ENCODE measurements at regions not wholly inside any gene's neighbourhood (a gene's known extent, or its start where the extent isn't known, plus 50 kb on each side); places are given as distances from the start of the nearest gene placed in this dataset.
"Not testable (repeated sequence)": the region's sequence is repeated elsewhere in the genome, so short reads cannot be mapped to it uniquely, and the experiment has no call there.

DNA sequence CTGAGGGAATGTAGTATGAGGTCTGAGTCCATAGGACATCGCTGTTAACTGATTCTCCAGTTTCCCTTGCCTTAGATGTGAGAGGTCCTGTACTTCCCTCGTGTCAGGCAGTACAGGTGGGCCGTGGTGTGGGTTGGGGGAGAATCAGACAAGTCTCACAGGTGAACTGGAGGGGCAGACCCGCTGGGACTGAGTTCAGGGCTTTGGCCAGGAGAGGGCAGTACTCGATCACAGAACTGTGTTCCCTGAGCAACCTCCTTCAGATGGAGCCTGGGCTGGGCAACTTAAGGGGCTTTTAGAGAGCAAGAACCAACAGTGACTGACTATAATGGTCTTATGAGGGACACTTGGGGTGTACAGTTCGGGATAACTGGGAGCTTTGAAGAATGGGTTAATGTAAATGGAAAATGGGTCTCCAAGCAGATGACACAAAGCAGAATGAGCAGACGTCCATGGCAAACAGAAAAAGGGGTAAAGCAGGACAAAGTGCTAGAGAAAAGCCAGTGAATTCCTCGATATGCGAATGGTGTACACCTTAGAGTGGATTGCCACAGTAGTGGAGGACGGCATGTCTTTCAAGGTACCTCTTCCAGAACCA, 83.6 kb downstream of the CCNG2 start:
- no peaks in the 10 kb centered on the region for H3K4me1 Mint-ChIP-seq
- H3K4me3 Mint-ChIP-seq = no peak overlapping the region
- peaks cover 9 to 37% of the 10 kb centered on the region in 2 donors for H3K27me3 Mint-ChIP-seq
- peak in 4 of 5 donors; percentile 1 to 55 (median 30) for DNase-seq
- H3K9me3 Mint-ChIP-seq = no peaks in the 10 kb centered on the region
- peak overlapping the region in 1 of 8 donors; percentile 37 for H3K27ac Mint-ChIP-seq
- Histone ChIP-seq H3K27ac (ENCODE audit: low read depth, low read length) (no peak overlapping the region), H3K9me3 (ENCODE audit: low read length) (no peaks in the 10 kb centered on the region), H3K36me3 (ENCODE audit: insufficient read depth, low read length) (no peaks in the 10 kb centered on the region), H3K27me3 (ENCODE audit: insufficient read depth, low read length, poor library complexity, severe bottlenecking) (no peaks in the 10 kb centered on the region), H3K4me3 (ENCODE audit: low read length) (no peak overlapping the region), H3K4me1 (ENCODE audit: insufficient read depth, low read length) (no peaks in the 10 kb centered on the region)
- no peaks in the 10 kb centered on the region for H3K36me3 Mint-ChIP-seq
- CTCF ChIA-PET = interaction anchor here (1.1 to 1.4 kb wide), 2 partner anchors 24 to 361 kb away, joined by 3 read pairs; no protein-coding TSS in a partner anchor
- POLR2A ChIA-PET = no interaction called here

DNA sequence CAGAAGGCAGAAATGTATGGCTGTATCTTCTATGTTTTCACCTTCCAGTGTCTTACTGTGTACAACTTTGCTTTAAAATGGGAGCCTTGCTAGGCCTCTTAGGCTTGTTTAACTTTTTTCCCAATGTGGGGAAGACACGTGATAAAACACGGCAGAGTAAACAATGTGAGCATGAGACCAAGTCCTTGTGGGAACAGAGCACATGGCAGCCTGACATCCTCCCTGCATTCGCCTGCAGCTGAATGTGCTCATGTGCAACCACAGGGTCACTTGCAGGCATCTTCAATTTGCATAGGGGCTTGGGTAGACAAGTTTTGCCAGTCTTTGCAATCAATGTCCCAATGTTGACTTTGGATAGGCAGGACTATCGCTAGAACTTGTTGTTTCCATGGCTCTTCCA, 91.8 kb downstream of the CCNG2 start:
- Mint-ChIP-seq H3K9me3 (no peaks in the 10 kb centered on the region), H3K36me3 (no peaks in the 10 kb centered on the region), H3K27ac (no peak overlapping the region), H3K27me3 (peaks cover 5 to 11% of the 10 kb centered on the region in 2 donors), H3K4me1 (no peaks in the 10 kb centered on the region), H3K4me3 (no peak overlapping the region)
- H3K27ac ChIP-seq (ENCODE audit: low read depth, low read length) = no peak overlapping the region
- no peaks in the 10 kb centered on the region for H3K4me1 ChIP-seq (ENCODE audit: insufficient read depth, low read length)
- H3K27me3 ChIP-seq (ENCODE audit: insufficient read depth, low read length, poor library complexity, severe bottlenecking) = no peaks in the 10 kb centered on the region
- DNase-seq = no peak
- ChIA-PET POLR2A (no interaction called here), CTCF (no interaction called here)
- H3K9me3 ChIP-seq (ENCODE audit: low read length) = no peaks in the 10 kb centered on the region
- H3K4me3 ChIP-seq (ENCODE audit: low read length) = no peak overlapping the region
- H3K36me3 ChIP-seq (ENCODE audit: insufficient read depth, low read length) = no peaks in the 10 kb centered on the region

- Histone ChIP-seq H3K36me3 (ENCODE audit: insufficient read depth, low read length) (no peaks in the 10 kb centered on the region), H3K4me3 (ENCODE audit: low read length) (no peak overlapping the region), H3K27ac (ENCODE audit: low read depth, low read length) (no peak overlapping the region), H3K4me1 (ENCODE audit: insufficient read depth, low read length) (no peaks in the 10 kb centered on the region), H3K27me3 (ENCODE audit: insufficient read depth, low read length, poor library complexity, severe bottlenecking) (no peaks in the 10 kb centered on the region), H3K9me3 (ENCODE audit: low read length) (no peaks in the 10 kb centered on the region)
- CTCF ChIA-PET = no interaction called here
- H3K27ac Mint-ChIP-seq = no peak overlapping the region
- H3K27me3 Mint-ChIP-seq = peaks cover 7 to 35% of the 10 kb centered on the region in 2 donors
- POLR2A ChIA-PET = no interaction called here
- no peaks in the 10 kb centered on the region for H3K4me1 Mint-ChIP-seq
- no peaks in the 10 kb centered on the region for H3K9me3 Mint-ChIP-seq
- H3K4me3 Mint-ChIP-seq = no peak overlapping the region
- no peaks in the 10 kb centered on the region for H3K36me3 Mint-ChIP-seq
- DNase-seq = no peak
Measured at GRCh38 chr4:77251751-77252150, 94.7 kb downstream of the CCNG2 start.

GRCh38 chr4:77263247-77263646, 106.2 kb downstream of the CCNG2 start:
- Histone ChIP-seq H3K4me1 (ENCODE audit: insufficient read depth, low read length) (no peaks in the 10 kb centered on the region), H3K27ac (ENCODE audit: low read depth, low read length) (no peak overlapping the region), H3K9me3 (ENCODE audit: low read length) (no peaks in the 10 kb centered on the region), H3K4me3 (ENCODE audit: low read length) (no peak overlapping the region), H3K27me3 (ENCODE audit: insufficient read depth, low read length, poor library complexity, severe bottlenecking) (no peaks in the 10 kb centered on the region), H3K36me3 (ENCODE audit: insufficient read depth, low read length) (no peaks in the 10 kb centered on the region)
- no peak for DNase-seq
- Mint-ChIP-seq H3K9me3 (peaks cover 3 to 17% (median 9%) of the 10 kb centered on the region in 5 donors), H3K4me1 (no peaks in the 10 kb centered on the region), H3K27me3 (peaks cover 6 to 7% of the 10 kb centered on the region in 2 donors), H3K27ac (no peak overlapping the region), H3K4me3 (no peak overlapping the region), H3K36me3 (peaks cover 0 to 4% (median 0%) of the 10 kb centered on the region in 3 donors)
- POLR2A ChIA-PET = no interaction called here
- CTCF ChIA-PET = no interaction called here

DNA sequence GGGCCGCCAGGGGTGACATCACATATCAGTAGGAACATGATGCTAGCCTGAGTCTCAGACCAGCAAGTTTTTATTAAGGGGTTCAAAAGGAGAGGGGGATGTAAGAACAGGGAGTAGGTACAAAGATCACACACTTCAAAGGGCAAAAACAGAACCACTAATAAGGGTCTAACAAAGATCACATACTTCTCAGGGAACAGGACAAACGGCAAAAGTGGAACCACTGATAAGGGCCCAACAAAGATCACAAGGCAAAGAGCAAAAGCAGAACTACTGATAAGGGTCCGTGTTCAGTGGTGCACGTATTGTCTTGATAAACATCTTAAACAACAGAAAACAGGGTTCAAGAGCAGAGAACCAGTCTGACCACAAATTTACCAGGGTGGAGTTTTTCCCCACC, 107.0 kb downstream of the CCNG2 start:
- POLR2A ChIA-PET; CTCF ChIA-PET; H3K27ac ChIP-seq (ENCODE audit: low read depth, low read length); H3K27me3 ChIP-seq (ENCODE audit: insufficient read depth, low read length, poor library complexity, severe bottlenecking); H3K4me1 Mint-ChIP-seq; H3K4me1 ChIP-seq (ENCODE audit: insufficient read depth, low read length); H3K36me3 ChIP-seq (ENCODE audit: insufficient read depth, low read length); H3K9me3 ChIP-seq (ENCODE audit: low read length); H3K4me3 ChIP-seq (ENCODE audit: low read length); H3K36me3 Mint-ChIP-seq; H3K4me3 Mint-ChIP-seq; DNase-seq; H3K27ac Mint-ChIP-seq: not testable (repeated sequence)
- Mint-ChIP-seq H3K27me3 (peaks cover 6 to 14% of the 10 kb centered on the region in 2 donors), H3K9me3 (peaks cover 3 to 17% (median 7%) of the 10 kb centered on the region in 5 donors)

GRCh38 chr4:77264826-77265225, 107.8 kb downstream of the CCNG2 start:
- ChIA-PET POLR2A (no interaction called here), CTCF (interaction anchor here (1.1 kb wide), 1 partner anchor 24 kb away, joined by 3 read pairs; no protein-coding TSS in a partner anchor)
- Histone ChIP-seq H3K27ac (ENCODE audit: low read depth, low read length) (no peak overlapping the region), H3K27me3 (ENCODE audit: insufficient read depth, low read length, poor library complexity, severe bottlenecking) (no peaks in the 10 kb centered on the region), H3K4me1 (ENCODE audit: insufficient read depth, low read length) (no peaks in the 10 kb centered on the region), H3K9me3 (ENCODE audit: low read length) (no peaks in the 10 kb centered on the region), H3K4me3 (ENCODE audit: low read length) (no peak overlapping the region), H3K36me3 (ENCODE audit: insufficient read depth, low read length) (no peaks in the 10 kb centered on the region)
- H3K4me1 Mint-ChIP-seq = no peaks in the 10 kb centered on the region
- no peak overlapping the region for H3K27ac Mint-ChIP-seq
- peaks cover 8 to 22% of the 10 kb centered on the region in 2 donors for H3K27me3 Mint-ChIP-seq
- H3K4me3 Mint-ChIP-seq = no peak overlapping the region
- no peak for DNase-seq
- H3K9me3 Mint-ChIP-seq = peaks cover 3 to 17% (median 7%) of the 10 kb centered on the region in 5 donors
- H3K36me3 Mint-ChIP-seq = peaks cover 0 to 4% (median 0%) of the 10 kb centered on the region in 3 donors

DNA sequence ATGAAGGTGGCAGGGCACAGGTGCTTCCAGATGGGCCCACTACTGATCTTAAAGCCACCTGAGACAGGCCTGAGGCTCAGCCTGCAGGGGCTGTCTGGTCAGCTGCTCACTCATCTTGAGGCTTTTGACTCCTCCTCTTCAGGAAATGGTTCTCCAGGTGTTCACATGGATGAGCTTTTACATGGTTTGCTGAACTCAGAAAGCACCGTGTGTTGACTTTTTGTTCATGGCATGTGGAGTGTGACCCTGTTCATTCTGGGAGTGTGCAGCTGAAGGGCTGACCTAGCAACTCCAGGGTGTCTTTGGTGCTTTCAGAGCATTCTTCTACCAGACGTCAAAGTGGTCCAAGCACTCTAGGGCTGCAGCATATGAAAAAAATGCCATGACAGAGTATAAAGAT, 111.1 kb downstream of the CCNG2 start:
- Mint-ChIP-seq H3K4me1 (no peaks in the 10 kb centered on the region), H3K9me3 (peaks cover 3 to 13% (median 7%) of the 10 kb centered on the region in 5 donors), H3K27ac (no peak overlapping the region), H3K4me3 (no peak overlapping the region), H3K36me3 (peaks cover 0 to 4% (median 0%) of the 10 kb centered on the region in 3 donors), H3K27me3 (peaks cover 16 to 24% of the 10 kb centered on the region in 2 donors)
- no peaks in the 10 kb centered on the region for H3K36me3 ChIP-seq (ENCODE audit: insufficient read depth, low read length)
- no peaks in the 10 kb centered on the region for H3K27me3 ChIP-seq (ENCODE audit: insufficient read depth, low read length, poor library complexity, severe bottlenecking)
- CTCF ChIA-PET = no interaction called here
- no peak overlapping the region for H3K4me3 ChIP-seq (ENCODE audit: low read length)
- no peaks in the 10 kb centered on the region for H3K9me3 ChIP-seq (ENCODE audit: low read length)
- DNase-seq = no peak
- POLR2A ChIA-PET = no interaction called here
- no peak overlapping the region for H3K27ac ChIP-seq (ENCODE audit: low read depth, low read length)
- no peaks in the 10 kb centered on the region for H3K4me1 ChIP-seq (ENCODE audit: insufficient read depth, low read length)

DNA sequence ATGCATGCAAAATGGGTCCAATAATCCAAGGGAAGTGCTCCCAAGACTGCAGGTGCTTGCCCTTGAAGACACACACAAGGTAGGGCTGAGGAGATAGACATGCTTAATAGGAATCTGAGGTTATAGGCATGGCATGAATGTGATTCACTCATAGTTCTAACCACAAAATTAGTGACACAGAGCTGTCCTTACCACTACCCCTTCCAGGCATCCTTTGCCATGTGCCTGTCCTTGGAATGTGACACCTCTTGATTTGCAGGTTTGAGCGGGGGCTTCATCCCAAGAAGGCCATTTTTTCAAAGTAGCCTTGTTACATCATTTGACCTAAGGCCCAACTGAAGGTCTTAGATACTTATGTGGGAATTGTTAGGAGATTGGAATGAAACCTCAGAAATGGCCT, 112.5 kb downstream of the CCNG2 start:
- no peak overlapping the region for H3K4me3 Mint-ChIP-seq
- H3K27ac Mint-ChIP-seq = no peak overlapping the region
- H3K36me3 Mint-ChIP-seq = no peaks in the 10 kb centered on the region
- H3K27ac ChIP-seq (ENCODE audit: low read depth, low read length) = no peak overlapping the region
- DNase-seq = no peak
- H3K4me3 ChIP-seq (ENCODE audit: low read length) = no peak overlapping the region
- no peaks in the 10 kb centered on the region for H3K4me1 ChIP-seq (ENCODE audit: insufficient read depth, low read length)
- H3K27me3 ChIP-seq (ENCODE audit: insufficient read depth, low read length, poor library complexity, severe bottlenecking) = no peaks in the 10 kb centered on the region
- no peaks in the 10 kb centered on the region for H3K4me1 Mint-ChIP-seq
- peaks cover 0 to 5% (median 0%) of the 10 kb centered on the region in 5 donors for H3K9me3 Mint-ChIP-seq
- H3K9me3 ChIP-seq (ENCODE audit: low read length) = no peaks in the 10 kb centered on the region
- H3K27me3 Mint-ChIP-seq = peaks cover 20 to 27% of the 10 kb centered on the region in 2 donors
- ChIA-PET CTCF (no interaction called here), POLR2A (no interaction called here)
- H3K36me3 ChIP-seq (ENCODE audit: insufficient read depth, low read length) = no peaks in the 10 kb centered on the region
